Fibroblast of pulmonary artery (primary cell): ENCODE measurements at regions not wholly inside any gene's neighbourhood (a gene's known extent, or its start where the extent isn't known, plus 50 kb on each side); places are given as distances from the start of the nearest gene placed in this dataset.
"Not testable (repeated sequence)": the region's sequence is repeated elsewhere in the genome, so short reads cannot be mapped to it uniquely, and the experiment has no call there.

Source experiments
- DNase-seq: peaks from one replicate; pipeline ENCODE4 v3.0.0-alpha.2; 2010; ENCODE audit warnings: low read depth
- H3K4me3 ChIP-seq: replicated peaks from 2 replicates; pipeline ENCODE4 v1.5.1; 2011; ENCODE audit warnings: low read depth, mild to moderate bottlenecking, control low read depth, low read length, moderate library complexity
- CTCF ChIP-seq: IDR thresholded peaks from 2 replicates; pipeline ENCODE4 v1.5.1; 2011; ENCODE audit warnings: mild to moderate bottlenecking, control low read depth, low read length, inconsistent platforms; ENCODE audit errors: missing control alignments

- H3K4me3 ChIP-seq, result no peak overlapping the region
- no peak for DNase-seq
- no peak for TF ChIP-seq CTCF
These were observed 115.2 kb upstream of the RORA start for GRCh38 chr15:61344293-61344692.

DNA sequence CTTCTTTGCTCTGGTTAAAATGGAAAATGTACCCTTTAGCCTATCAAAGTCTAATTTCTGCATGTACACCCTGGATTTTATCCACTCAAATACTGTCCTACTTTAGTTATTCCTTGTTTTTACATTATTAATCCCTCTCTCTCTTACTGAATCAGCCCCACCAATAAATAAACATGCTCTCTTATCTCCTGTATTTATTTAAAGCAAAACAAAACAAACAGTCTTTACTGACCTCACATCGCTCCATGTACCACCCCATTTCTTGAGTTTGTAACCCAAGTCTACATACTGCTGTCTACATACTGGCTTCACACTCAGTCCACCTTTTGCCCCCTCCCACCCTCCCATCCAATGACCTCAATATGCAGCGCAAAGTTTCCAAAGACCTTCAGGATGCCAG, 113.3 kb upstream of the RORA start:
- no peak for TF ChIP-seq CTCF
- DNase-seq, result no peak
- H3K4me3 ChIP-seq, result no peak overlapping the region

GRCh38 chr15:61339516-61339915, 110.4 kb upstream of the RORA start:
- no peak for TF ChIP-seq CTCF
- H3K4me3 ChIP-seq, result no peak overlapping the region
- DNase-seq, result no peak

- no peak overlapping the region for H3K4me3 ChIP-seq
- TF ChIP-seq CTCF, result no peak
These were observed 108.4 kb upstream of the RORA start for GRCh38 chr15:61337541-61337940.

DNA sequence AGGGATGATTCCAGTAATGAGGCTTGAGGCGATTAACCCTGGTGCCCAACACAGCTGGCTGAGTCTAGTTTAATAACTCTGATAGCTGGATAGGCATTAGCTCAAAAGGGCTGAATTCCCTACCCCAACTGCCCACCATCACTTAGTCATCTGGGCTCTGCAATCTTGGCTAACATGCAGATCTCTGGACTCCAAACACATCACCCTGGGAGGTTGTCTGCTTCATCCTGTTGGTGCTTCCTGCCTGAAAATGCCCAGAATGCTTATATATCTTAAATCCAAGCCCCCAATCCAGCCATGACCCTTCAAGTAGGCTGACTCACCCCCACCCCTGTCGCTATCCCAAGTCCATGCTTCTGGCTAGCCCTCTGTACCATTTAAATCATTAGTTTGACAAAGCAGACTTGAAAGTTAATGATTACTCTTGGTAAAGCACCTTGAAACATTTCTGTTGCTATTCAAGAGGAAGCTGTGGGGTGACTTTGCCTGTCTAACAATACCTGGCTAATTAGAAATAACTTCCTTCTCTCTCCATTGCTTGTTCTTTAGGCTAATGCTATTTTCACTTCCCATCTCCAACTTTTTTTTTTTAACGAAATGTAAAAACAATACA, 107.0 kb upstream of the RORA start:
- TF ChIP-seq CTCF, result no peak
- no peak for DNase-seq
- no peak overlapping the region for H3K4me3 ChIP-seq

More at GRCh38 chr15:61337541-61337940, 108.4 kb upstream of the RORA start:
- DNase-seq, result no peak

- DNase-seq, H3K4me3 ChIP-seq: not testable (repeated sequence)
These were observed 105.6 kb upstream of the RORA start for GRCh38 chr15:61334714-61335113.

DNA sequence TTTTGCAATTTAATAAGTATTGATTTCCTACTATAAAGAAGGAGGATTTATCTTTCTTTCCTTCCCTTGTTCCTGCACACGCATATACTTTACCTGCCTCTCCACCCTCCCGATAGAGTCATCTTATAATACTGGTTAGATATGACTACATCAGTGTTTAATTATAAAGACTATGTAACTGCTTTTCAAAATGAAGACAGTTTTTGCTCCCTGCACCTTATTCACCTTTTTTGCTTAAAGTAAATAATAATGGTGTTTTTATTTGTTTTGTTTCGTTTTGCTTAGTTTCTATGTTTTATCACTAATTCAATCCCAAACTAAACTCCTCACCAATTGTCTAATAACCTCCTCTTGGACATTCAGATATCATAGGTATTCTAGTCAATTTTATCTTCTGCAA, 101.9 kb upstream of the RORA start:
- no peak for DNase-seq
- no peak for TF ChIP-seq CTCF
- H3K4me3 ChIP-seq, result no peak overlapping the region
